Ovary (tissue), 7 donors: ENCODE measurements at regions not wholly inside any gene's neighbourhood (a gene's known extent, or its start where the extent isn't known, plus 50 kb on each side); places are given as distances from the start of the nearest gene placed in this dataset.

Experiments used
- DNase-seq, 5 donors: peaks; one replicate each; pipeline ENCODE4 v3.0.0-alpha.2; 2019 to 2020
- H3K27ac ChIP-seq, 2 donors: fragments of 200-600 bp; one replicate each; pipeline versions ENCODE4 v1.5.1 to v1.8.0; 2019 to 2022
- H3K27me3 ChIP-seq: fragments of 200-600 bp; one replicate; pipeline ENCODE4 v1.8.0; 2022
- H3K36me3 ChIP-seq: fragments of 200-600 bp; sonication (generic); one replicate; pipeline ENCODE4 v1.5.1; 2019
- H3K4me1 ChIP-seq: one replicate; pipeline ENCODE4 v1.8.1; 2013; ENCODE audit warnings: mild to moderate bottlenecking, moderate library complexity; ENCODE audit not compliant: insufficient read depth
- H3K4me3 ChIP-seq: fragments of 200-600 bp; sonication (generic); one replicate; pipeline ENCODE4 v1.5.1; 2017
- H3K9me3 ChIP-seq, 2 donors: fragments of 200-600 bp in 1 of 2; sonication (generic) in 1 of 2; one replicate each; pipeline versions ENCODE4 v1.5.1 to v1.8.1; 2013 to 2019; ENCODE audit warnings: mild to moderate bottlenecking in 1 of 2, moderate library complexity in 1 of 2
- EP300 ChIP-seq: sonication (generic); formaldehyde crosslinking; IDR thresholded peaks from one replicate; pipeline ENCODE4 v1.6.1; 2017; ENCODE audit warnings: antibody characterized with exemption
- POLR2A ChIP-seq: fragments of 450-650 bp; IDR thresholded peaks from one replicate; pipeline ENCODE4 v1.6.1; 2017; ENCODE audit warnings: antibody characterized with exemption, mild to moderate bottlenecking, moderate library complexity
- whole genome bisulfite sequencing, 3 donors: extraction: QIAGEN DNeasy Blood & Tissue Kit in 1 of 3; methylation state at CpG; one replicate each; pipeline versions ENCODE4 v1.1.5 to v1.1.7; 2013 to 2017; 5-methylcytosine and 5-hydroxymethylcytosine counted together
- intact Hi-C, 4 donors: fragments of 100-400 bp; cut with DNase I; formaldehyde crosslinking; loops; one replicate each; pipeline versions ENCODE4 v1.11.0 to v1.15.1; 2022 to 2023
- TF ChIP-seq, protein P1 (sequence below), 3 donors: fragments of 450-650 bp in 2 of 3; fragments of 200-600 bp in 1 of 3; IDR thresholded peaks; one replicate each; pipeline versions ENCODE4 v1.5.1 to v1.8.0; 2016 to 2022; ENCODE audit warnings: antibody characterized with exemption in 3 of 3, mild to moderate bottlenecking in 1 of 3
- donor health status: DM: no; HTN: no; CAD: no; lungs with moderate emphysema.
- donor health status: DM: no; HTN: no; CAD: no.
- donor health status: Bipolar disorder and iron deficiency.
- donor health status: DM: no; HTN: no; CAD: no.
- donor health status: DM: yes; HTN: yes; CAD: no.

GRCh38 chr18:22467760-22468553, 50.2 kb upstream of the CTAGE1 start:
- Histone ChIP-seq H3K4me1 (peaks cover 34% of the 10 kb centered on the region), H3K27me3 (no peaks in the 10 kb centered on the region), H3K9me3 (no peaks in the 10 kb centered on the region), H3K4me3 (no peak overlapping the region), H3K27ac (peak overlapping the region in 1 of 2 donors; percentile 2), H3K36me3 (no peaks in the 10 kb centered on the region)
- DNase-seq = peak in 1 of 5 donors; percentile 41
- WGBS, 3 donors = 64 to 82% (median 76%) methylated on average over 8 of the region's 8 CpGs
- intact Hi-C loops = loop anchor here in 2 of 4 donors (5.0 to 10.0 kb wide), 3 partner anchors 77 to 301 kb away; partner anchors contain the start of gene GATA6 (in 1 of the 2)
- TF ChIP-seq, protein P1, sequence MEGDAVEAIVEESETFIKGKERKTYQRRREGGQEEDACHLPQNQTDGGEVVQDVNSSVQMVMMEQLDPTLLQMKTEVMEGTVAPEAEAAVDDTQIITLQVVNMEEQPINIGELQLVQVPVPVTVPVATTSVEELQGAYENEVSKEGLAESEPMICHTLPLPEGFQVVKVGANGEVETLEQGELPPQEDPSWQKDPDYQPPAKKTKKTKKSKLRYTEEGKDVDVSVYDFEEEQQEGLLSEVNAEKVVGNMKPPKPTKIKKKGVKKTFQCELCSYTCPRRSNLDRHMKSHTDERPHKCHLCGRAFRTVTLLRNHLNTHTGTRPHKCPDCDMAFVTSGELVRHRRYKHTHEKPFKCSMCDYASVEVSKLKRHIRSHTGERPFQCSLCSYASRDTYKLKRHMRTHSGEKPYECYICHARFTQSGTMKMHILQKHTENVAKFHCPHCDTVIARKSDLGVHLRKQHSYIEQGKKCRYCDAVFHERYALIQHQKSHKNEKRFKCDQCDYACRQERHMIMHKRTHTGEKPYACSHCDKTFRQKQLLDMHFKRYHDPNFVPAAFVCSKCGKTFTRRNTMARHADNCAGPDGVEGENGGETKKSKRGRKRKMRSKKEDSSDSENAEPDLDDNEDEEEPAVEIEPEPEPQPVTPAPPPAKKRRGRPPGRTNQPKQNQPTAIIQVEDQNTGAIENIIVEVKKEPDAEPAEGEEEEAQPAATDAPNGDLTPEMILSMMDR (IDR thresholded peaks at IDR 0.05) = no peak
- no peak for TF ChIP-seq EP300

DNA sequence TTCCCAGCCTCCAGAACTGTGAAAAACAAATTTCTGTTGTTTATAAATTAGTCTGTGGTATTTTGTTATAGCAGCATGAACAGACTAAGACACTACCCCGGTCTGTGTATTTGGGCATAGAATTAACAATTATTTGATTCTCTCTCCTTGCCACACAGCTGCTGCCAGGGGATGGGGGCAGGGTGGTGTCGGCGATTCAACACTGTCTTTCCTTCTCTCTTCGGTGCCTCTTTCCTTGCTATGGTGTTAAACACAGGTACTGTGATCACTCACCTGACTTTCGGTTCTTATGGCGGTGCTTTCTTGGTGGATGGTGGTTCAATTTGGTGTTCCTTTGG, 50.8 kb upstream of the CTAGE1 start:
- Histone ChIP-seq H3K9me3 (no peaks in the 10 kb centered on the region), H3K4me1 (peaks cover 34% of the 10 kb centered on the region), H3K4me3 (no peak overlapping the region), H3K36me3 (no peaks in the 10 kb centered on the region), H3K27me3 (no peaks in the 10 kb centered on the region), H3K27ac (no peak overlapping the region)
- no peak for DNase-seq
- intact Hi-C loops = loop anchor here in 2 of 4 donors (5.0 to 10.0 kb wide), 3 partner anchors 76 to 301 kb away; partner anchors contain the start of gene GATA6 (in 1 of the 2)
- TF ChIP-seq, protein P1 (IDR thresholded peaks at IDR 0.05) = no peak
- TF ChIP-seq EP300 (no peak), POLR2A (no peak)
- WGBS, 3 donors = 96 to 99% (median 98%) methylated on average over 6 of the region's 6 CpGs

DNA sequence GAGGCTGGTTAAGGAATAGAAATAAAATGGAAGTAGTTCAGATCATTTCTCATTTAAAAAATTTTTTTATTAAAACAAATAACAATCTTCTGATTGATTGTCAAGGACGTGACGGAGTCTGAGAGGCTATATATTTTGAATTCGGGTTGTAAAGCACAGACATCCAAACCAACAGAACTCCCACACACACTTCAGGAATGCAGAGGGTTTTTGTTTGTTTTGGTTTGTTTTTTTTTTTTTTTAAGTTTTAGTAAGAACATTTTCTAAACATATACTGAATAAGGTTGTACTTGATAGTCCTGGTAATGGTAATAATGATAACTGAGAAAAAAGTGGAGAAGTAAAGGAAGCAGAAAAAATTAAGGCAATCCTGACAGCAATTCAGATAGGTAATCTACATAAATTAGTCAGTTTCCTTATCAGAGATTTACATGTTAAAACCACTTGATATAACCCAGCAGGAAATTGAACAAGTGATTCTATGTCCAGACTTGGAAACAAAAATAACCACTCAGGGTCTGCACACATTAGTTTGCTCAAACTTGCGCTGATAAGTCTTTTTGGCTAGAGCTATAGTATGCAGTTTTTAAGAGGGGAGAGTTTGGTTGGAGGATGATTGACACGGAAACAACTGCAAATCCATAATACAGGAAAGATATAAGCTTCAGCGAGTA, 51.5 kb upstream of the CTAGE1 start:
- 29 to 44% (median 41%) methylated on average over 6 of the region's 6 CpGs for WGBS, 3 donors
- Histone ChIP-seq H3K9me3 (no peaks in the 10 kb centered on the region), H3K27ac (no peak overlapping the region), H3K4me3 (no peak overlapping the region), H3K27me3 (no peaks in the 10 kb centered on the region), H3K4me1 (peaks cover 34% of the 10 kb centered on the region), H3K36me3 (no peaks in the 10 kb centered on the region)
- intact Hi-C loops = loop anchor here in 2 of 4 donors (5.0 to 10.0 kb wide), 3 partner anchors 76 to 302 kb away; partner anchors contain the start of gene GATA6 (in 1 of the 2)
- DNase-seq = no peak
- TF ChIP-seq POLR2A = no peak
- TF ChIP-seq, protein P1 (IDR thresholded peaks at IDR 0.05) = no peak
- no peak for TF ChIP-seq EP300

- Histone ChIP-seq H3K9me3 (no peaks in the 10 kb centered on the region), H3K36me3 (no peaks in the 10 kb centered on the region), H3K27me3 (no peaks in the 10 kb centered on the region), H3K27ac (no peak overlapping the region), H3K4me1 (peaks cover 34% of the 10 kb centered on the region), H3K4me3 (no peak overlapping the region)
- 17 to 35% (median 27%) methylated on average over 4 of the region's 4 CpGs for WGBS, 3 donors
- intact Hi-C loops = loop anchor here in 2 of 4 donors (5.0 to 10.0 kb wide), 3 partner anchors 75 to 303 kb away; partner anchors contain the start of gene GATA6 (in 1 of the 2)
- DNase-seq = no peak
- TF ChIP-seq, protein P1 (IDR thresholded peaks at IDR 0.05) = no peak
- no peak for TF ChIP-seq POLR2A
These were observed 52.2 kb upstream of the CTAGE1 start for GRCh38 chr18:22469926-22470247.
